Eye (tissue), 1 donor: ENCODE measurements at regions not wholly inside any gene's neighbourhood (a gene's known extent, or its start where the extent isn't known, plus 50 kb on each side); places are given as distances from the start of the nearest gene placed in this dataset.
"Not testable (repeated sequence)": the region's sequence is repeated elsewhere in the genome, so short reads cannot be mapped to it uniquely, and the experiment has no call there.

Experiments used
- DNase-seq: peaks from one replicate; pipeline ENCODE4 v3.0.0-alpha.2; 2015

DNA sequence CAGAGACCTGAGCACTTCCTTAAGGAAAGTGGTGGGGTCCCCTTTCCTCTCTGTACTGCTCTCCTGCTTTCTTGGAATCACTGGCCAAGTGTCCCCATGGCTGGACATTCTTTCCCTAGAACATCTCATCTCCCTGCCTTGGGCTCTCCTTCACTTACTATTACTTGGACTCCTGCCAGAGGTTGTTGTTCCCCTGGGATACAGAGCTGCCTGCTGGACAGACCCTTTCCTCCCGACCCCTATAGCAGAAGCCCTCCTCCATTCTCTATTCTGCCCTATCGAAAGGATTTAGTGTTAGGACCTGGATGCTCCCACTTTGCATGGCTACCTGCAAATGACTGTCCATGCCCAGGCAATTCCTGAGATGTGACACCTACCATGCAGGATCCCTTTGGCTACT, 164.3 kb upstream of the PODXL start:
- no peak for DNase-seq

DNA sequence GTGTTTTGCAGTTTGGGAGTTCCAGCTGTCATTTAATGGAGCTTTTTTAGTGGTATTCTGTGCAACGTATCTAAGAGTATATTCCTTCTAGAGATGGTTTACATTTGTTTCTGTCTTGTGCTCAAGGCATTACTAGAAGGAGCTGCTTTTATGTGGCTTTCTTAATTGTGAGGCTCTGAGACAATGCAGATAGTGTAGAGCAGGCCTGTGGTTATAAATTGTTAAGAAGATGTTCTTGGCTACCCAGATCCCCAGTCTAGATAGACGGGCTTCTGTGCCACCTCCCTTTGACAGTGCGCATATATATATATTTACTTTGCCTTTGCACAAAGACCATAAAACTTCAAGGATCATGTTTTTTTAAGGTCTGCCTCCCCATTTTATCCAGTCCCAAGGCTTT, 160.8 kb upstream of the PODXL start:
- DNase-seq = no peak

DNA sequence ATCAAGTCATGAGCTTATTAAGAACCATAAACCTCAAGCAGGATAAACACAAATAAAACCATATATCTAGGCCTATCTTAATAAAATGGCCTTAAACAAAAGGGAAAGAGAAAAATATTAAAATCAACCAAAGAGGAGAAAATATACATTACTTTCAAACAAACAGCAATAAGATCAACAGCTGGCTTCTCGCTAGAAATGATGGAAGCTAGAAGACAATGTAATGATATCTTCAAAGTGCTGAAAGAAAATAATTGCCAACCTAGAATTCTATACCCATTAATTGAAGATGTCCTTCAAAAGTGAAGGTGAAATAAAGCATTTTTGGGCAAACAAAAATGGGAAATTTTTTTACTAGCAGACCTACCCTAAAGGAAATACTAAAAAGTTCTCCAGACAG, 142.9 kb upstream of the PODXL start:
- DNase-seq = no peak

DNA sequence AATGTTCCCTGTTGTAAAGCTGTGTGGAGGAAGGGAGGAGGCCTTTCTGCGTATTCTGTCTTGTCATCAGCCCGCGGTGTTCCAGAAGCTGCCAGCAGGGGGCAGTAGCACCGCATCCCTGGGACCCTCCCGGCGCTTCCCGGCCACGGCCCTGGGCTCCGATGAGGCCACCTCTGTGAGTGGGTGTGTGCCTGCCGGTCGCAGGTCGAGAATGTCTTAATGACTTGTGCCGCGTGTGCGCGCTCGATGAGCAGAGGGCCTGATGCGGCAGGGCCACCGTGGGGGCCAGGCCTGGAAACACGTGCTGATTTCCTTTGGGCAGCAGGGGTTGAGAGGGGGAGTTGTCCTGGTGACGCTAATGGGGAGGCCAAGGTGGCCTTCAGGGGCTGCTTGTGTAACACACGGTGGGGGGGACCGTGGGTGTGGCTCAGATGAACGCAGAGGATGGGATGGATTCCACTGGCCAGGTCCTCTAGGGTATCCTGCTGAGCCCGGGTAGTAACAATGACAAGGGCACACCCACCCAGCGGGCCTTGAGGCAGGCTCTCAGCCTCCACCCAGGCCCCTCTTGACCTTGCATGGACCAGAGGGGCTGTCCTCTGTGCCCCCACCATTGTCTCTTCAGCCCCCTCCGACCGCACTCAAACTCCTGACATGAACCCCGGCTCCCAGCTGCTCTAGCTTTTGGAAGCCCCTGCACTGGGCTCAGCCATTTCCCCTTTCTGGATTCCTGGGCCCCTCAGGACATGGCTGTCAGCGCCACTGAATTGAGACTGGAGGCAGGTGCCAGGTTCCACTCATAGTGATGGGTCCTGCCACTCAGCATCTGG, 135.9 kb upstream of the PODXL start:
- peak; percentile 93 for DNase-seq

DNA sequence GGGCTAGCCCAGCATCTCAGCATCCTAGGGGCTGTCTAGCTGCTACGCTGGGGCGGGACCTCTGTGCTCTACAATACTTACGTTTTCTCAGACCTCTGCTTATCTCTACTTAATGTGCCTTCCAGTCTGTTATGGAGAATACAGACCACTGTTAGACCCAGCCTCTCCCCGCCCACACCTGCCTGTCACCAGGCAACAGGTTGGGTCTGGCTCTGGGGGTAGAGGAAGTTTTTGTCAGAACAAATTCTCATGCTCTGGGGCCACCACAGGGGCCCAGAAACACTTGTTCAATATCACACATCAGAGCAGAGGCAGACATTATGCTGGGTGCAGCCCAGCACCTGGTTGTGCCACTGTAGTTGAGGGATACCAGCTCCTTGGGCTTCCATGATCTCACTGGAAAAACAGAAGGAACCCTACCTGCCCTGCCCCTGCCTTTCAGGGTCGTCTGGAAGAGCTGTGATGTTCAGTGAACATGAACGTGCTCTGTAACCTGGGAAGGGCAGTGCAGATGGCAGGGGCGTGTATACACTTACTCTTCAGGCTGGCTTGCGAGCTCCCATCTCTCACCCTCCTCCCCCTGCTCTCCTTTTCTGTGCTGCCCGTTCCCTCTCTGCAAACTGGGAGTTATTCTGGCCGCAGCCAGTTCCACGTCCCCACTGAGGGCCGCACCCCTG, 135.2 kb upstream of the PODXL start:
- no peak for DNase-seq

DNA sequence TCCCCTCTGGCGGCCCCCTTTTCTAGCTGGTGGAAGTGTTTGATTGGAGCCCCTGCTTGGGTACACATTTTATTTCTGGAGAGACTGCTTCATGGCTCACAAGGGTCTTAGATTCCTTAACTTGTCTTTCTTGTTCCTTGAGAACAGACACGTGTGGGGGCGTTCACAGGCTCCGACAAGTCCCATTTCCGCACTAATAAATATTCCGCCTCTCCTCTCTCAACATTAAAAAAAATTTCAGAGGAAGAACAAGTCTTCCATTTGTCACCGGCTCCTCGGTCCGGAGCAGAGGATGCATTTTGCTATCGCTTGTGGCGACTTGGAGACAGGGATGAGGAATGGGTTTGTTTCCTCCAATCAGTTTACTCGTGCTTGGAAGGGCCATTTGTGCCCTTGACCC, 134.0 kb upstream of the PODXL start:
- no peak for DNase-seq

DNA sequence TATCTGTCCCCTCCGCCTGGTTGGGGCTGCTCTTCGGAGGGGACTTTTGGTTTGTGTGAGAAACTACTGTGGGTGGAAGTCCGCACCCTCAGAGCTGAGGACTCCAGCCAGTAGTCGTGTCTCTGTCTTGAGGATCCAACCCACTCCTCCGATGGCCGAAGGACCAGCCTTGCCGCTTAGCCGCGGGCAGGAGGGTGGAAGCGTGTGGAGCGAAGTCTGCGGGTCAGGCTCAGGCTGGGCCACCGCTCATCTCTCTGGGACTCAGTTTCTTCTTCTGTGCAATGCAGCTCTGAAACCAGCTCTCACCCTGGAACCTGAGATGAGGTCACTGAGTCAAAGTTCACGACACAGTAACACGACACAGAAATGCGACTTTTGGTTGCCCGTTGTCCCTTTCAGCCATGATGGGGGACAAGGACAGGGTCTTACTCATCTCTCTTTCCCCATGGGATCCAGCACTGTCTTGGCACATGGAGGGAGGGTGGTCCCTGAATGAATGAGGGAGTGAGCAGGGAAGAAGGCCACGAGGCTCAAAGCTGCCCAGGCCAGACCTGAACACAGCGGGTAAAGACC, 133.3 kb upstream of the PODXL start:
- DNase-seq = no peak

DNA sequence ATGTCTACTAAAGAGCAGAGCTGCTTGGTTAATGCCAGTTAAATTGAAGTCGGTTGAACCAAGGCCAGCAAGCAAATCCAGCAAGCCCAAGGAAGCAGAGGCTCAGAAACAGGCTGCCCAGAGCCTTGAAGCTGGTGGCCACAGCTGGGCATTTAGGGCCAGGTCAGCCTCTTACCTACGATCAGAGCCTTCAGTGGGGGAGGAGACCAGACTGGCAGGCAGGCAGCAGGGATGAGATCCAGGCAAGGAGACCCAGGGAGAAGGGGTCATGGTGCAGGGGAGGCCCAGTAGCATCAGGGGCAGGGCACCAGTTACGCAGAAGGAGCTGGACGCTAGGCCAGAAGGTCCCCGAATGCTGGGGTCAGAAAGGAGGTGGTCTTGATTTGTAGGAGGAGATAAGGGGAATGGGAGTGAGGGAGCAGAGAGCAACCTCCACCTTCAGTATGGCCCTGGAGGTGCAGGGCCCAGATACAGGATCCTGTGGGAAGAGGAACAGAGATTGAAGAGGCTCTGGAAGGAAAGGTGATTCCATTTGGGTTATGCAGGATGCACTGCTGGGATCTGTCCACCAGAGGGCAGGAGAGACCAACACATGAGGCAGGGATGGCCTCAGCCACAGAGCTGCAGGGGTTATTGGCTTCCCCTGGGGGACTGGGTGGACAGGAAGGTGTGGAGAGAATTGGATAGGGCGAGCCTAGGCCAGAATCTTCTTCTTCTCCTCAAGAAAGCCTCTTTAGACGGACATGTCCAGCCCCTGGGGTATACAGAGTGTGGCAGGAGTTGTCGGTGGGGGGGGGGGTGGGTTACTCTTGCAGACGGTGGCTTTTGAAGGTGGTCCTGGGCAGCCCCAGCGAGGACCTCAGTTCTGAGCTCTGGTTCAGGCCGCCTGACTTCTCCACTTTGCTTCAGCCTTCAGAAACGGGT, 132.6 kb upstream of the PODXL start:
- DNase-seq = peak; percentile 92

DNA sequence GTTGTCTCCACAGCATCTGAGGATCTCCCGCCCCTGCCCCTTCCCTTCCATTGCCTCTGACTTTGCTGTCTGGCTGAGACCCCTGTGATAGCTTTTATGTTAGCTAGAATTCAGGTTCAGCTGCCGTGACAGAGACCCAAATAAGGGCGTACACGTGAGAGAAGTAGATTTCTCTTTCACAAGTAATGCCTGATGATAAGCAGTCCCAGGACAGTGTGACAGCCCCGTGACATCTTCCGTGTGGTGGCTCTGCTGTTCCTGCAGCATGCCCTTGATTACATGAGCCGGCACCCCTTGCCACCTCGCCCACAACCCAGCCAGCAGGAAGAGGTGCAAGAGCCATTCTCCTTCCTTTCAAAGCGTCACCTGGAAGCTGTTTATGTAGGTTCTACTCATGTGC, 130.9 kb upstream of the PODXL start:
- no peak for DNase-seq

DNA sequence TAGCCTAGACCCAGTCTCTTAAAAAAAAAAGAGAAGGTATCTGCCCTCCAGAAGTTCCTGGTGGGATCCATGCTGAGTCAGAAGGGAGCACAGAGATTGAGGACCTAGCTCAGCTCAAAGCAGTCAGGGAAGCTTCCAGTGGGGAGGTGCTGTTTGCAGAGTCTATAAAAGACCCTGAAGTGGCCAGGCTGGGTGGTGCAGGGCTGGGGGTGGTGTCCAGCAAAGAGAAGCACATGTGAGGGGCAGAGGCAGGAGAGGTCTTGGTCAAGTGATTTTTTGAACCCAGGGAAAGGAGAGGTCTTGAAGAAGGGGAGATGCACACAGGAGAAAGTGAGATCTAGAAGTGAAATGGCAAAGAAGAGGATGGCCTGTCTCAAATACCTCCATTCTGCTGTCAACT, 130.4 kb upstream of the PODXL start:
- DNase-seq = no peak

DNA sequence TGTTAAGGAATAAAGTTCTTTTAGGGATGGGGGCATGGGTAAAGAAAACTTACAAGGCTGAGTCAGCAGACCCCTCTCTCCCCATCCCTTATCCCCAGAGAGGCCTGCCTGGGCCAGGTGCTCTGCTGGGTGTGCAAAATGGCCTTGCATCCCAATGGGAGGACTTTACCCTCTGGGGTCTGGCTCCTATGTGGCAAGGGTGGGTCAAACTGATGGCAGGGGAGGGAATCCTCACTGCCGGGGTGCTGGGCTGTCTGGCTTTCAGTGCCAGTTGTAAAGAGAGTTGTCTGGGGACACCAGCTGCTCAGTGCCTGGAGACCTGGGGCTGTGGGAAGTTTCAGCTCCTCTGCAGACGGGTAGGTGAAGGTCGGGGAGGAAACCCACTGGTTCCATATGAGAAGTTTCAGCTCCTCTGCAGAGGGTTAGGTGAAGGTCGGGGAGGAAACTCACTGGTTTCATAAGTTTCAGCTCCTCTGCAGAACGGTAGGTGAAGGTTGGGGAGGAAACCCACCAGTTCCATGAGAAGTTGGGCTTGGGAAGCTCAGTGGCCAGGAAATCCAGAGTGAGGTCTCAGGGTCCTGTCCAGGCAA, 127.2 kb upstream of the PODXL start:
- no peak for DNase-seq

DNA sequence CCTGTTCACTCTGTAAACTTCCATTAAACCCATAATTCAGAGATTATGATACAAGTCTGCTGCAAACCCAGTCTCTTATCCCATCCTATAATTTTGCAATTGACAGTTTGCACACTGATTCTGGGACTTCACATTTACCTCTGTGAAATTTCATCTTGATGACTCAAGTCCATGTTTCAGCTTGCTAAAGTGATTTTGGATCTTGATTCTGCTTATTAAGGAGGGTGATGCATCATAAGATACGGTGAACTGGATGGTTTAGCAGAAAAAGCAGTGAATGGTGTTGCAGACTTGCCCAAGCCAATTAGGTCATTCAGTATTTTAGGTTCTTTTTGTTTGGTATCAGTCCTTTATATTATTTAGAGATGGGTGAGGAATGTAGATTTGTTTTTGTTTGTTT, 125.5 kb upstream of the PODXL start:
- DNase-seq = no peak

DNA sequence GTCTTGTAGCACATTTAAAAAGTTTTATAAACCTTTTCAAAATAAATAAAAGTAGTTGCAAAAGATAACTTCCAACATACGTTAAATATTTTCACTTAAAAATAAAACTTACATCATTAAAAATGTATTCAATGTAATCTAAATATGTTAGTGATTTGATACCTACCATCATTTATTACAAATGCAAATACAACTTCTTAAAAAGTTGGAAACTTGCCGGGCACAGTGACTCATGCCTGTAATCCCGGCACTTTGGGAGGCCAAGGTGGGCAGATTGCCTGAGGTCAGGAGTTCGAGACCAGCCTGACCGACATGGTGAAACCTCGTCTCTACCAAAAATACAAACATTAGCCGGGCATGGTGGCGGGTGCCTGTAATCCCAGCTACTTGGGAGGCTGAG, 122.6 kb upstream of the PODXL start:
- not testable (repeated sequence) for DNase-seq

DNA sequence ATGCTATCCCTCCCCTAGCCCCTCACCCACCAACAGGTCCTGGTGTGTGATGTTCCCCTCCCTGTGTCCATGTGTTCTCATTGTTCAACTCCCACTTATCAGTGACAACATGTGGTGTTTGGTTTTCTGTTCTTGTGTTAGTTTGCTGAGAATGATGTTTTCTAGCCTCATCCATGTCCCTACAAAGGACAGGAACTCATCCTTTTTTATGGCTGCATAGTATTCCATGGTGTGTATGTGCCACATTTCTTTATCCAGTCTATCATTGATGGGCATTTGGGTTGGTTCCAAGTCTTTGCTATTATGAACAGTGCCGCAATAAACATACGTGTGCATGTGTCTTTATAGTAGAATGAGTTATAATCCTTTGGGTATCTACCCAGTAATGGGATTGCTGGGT, 120.4 kb upstream of the PODXL start:
- not testable (repeated sequence) for DNase-seq

DNA sequence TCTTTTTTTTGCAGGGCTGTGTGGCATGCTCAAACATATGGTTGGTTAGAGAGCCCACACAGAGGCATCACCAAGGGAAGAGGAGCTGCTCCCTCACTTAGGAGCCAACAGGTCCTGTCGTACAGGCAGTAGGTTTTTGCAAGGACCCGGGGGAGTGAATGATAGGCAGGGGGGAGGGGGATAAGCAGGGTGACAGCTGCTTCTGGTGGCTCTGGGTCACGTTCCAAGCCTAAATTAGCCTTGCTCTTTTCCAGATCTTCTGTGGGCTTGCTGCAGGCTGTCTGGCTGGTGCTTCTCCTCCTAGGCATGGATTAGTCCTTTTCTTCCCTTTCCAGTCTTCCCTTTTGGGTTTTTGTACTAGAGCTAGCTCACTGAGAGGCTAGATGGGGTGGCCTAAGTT, 117.7 kb upstream of the PODXL start:
- no peak for DNase-seq

DNA sequence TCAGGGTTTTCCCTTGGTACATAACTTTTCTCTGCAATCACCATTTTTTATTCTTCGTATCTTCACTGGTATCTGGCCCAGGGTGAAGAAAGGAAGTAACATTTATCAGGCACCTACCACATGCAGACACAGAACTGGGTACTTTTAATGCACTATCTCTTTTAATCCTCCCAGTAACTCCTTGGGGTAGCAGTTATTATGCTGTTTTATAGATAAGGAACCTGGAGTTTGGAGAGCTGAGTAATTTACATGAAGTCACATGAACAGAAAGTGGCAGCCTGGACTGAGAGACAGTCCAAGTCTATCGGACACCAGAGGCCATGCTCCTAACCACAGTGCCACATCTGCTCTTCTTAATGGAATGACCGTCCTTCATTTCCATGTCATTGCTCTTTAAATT, 117.1 kb upstream of the PODXL start:
- DNase-seq = no peak

DNA sequence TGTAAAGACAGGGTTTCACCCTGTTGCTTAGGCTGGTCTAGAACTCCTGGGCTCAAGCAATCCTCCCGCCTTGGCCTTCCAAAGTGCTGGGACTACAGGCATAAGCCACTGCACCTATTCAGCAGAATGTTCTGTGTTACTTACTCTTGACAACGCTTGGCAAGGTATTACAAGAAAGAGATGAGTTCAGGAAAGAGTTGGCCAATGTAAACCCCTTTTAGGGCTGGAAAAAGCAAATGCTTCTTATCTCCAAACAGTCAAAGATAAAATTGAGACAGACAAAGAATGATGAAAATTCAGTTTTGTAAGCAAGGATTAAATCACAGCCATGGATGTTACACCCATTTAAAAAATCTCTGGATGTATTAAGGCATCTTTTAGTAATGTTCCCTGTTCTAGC, 114.0 kb upstream of the PODXL start:
- DNase-seq = no peak

DNA sequence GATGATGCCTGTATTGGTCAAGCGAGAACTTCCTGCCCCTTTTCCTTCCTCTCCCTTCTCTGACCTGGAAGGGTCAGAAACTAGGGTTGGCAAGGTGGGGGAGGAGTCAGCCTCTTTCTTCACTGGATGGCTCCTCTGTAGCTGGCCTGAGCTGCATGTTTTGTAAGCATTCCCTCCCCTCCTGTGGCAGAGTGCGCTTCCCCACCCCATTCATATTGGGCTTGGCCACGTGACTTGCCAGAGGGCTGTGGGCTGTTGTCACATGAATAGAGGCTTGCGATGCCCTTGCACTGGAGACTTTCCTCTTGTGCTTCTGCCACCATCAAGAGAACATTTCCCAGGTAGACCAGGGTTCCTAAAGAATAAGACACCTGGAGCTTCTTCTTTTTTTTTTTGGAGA, 111.3 kb upstream of the PODXL start:
- no peak for DNase-seq

DNA sequence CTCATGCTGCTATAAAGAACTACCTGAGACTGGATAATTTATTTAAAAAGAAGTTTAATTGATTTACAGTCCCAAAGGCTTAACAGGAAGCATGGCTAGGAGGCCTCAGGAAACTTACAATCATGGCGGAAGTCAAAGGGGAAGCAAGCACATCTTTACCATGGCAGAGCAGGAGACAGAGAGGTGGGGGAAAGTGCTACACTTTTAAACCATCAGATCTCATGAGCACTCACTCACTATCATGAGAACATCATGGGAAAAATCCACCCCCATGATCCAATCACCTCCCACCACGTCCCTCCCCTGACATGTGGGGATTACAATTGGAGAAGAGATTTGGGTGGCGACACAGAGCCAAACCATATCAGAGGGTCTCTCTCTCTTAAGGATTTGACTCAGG, 108.6 kb upstream of the PODXL start:
- DNase-seq = no peak

DNA sequence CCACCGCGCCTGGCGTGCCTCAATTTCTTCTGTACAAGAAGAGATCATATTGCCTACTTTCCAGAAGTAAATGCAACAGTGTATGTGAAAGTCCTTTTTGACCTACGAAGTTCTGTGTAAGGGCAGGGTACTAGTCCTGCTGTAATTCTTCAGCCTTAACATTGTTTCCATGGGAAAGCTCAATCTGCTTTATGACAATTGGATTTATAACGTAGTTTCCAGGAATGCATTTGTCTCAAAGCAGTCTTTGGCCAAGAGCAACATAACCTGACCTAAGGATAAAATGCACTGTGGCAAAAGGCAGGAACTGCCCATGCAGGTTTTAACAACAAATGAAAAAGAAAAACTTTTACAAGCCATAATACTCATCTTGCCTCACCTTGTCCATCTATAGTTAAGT, 108.1 kb upstream of the PODXL start:
- no peak for DNase-seq

DNA sequence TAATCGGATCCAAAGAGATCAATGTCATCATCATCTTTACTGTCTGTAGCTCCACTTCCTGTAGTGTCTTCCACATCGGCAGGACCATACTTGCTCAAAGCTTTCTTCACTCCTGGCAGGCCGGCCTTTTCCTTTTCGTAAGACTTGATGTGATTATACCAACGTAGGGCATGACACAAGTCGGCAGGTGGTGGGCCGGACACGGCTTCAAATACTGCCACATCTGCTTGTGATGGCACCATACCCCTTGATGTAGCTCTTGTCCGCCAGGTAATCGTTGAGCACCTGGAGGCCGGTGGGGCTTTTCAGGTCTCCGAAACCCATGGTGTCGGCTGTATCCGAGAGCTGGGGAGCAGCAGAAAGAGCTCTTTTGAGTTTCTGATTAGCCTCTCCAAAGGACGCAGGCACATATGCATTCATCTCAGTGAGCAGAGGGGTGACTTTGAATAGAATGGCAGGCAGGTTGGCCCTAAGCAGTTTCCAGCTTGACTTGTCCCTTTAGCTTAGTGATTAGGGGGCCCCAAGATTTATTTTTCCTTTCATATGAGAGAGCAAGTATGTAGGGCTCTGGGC, 106.0 kb upstream of the PODXL start:
- DNase-seq = not testable (repeated sequence)

DNA sequence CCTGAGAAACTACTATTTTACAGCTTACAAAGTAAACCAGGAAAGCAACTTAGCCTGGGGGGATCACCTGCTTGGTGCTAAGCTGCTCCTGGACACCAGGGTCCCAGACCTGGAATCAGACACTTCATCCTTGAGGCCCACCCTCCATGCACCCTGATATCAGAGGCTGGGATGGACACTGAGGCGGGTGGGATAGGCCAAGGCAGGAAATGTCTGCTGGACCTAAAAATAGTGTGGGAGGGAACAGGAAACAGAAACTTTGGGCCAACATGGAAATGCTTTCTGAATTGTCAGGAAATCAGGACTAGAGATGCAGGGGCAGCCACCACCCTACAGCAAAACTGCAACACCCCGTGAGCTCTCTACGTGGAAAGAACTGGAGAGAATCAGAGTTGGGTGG, 101.5 kb upstream of the PODXL start:
- no peak for DNase-seq
